ENCODE measurements at regions not wholly inside any gene's neighbourhood (a gene's known extent, or its start where the extent isn't known, plus 50 kb on each side); places are given as distances from the start of the nearest gene placed in this dataset.

- POLR2A ChIA-PET = interaction anchor here (0.6 kb wide), 1 partner anchor 23 kb away, joined by 3 read pairs; no protein-coding TSS in a partner anchor
- Mint-ChIP-seq H3K4me1 (no peaks in the 10 kb centered on the region), H3K36me3 (ENCODE audit: low read depth) (no peaks in the 10 kb centered on the region), H3K4me3 (no peak overlapping the region), H3K9me3 (no peaks in the 10 kb centered on the region), H3K27me3 (no peaks in the 10 kb centered on the region), H3K27ac (no peak overlapping the region)
- CTCF ChIA-PET = no interaction called here
- no peak for DNase-seq
Observed at GRCh38 chr14:87449016-87449415, 544.0 kb downstream of the GALC start.

- no peak for DNase-seq
- H3K4me1 Mint-ChIP-seq = no peaks in the 10 kb centered on the region
- ChIA-PET CTCF (interaction anchor here (1.5 kb wide), 1 partner anchor 9 kb away, joined by 4 read pairs; no protein-coding TSS in a partner anchor), POLR2A (no interaction called here)
- H3K36me3 Mint-ChIP-seq (ENCODE audit: low read depth) = no peaks in the 10 kb centered on the region
- no peaks in the 10 kb centered on the region for H3K9me3 Mint-ChIP-seq
- H3K27me3 Mint-ChIP-seq = no peaks in the 10 kb centered on the region
- H3K27ac Mint-ChIP-seq = no peak overlapping the region
- no peak overlapping the region for H3K4me3 Mint-ChIP-seq
Observed at GRCh38 chr14:87443787-87444186, 549.2 kb downstream of the GALC start.

GRCh38 chr14:87443039-87443438 is 549.9 kb downstream of the GALC start:
- no peak for DNase-seq
- ChIA-PET CTCF (interaction anchor here (1.5 kb wide), 1 partner anchor 9 kb away, joined by 4 read pairs; no protein-coding TSS in a partner anchor), POLR2A (no interaction called here)
- Mint-ChIP-seq H3K4me1 (no peaks in the 10 kb centered on the region), H3K36me3 (ENCODE audit: low read depth) (no peaks in the 10 kb centered on the region), H3K4me3 (no peak overlapping the region), H3K27me3 (no peaks in the 10 kb centered on the region), H3K9me3 (no peaks in the 10 kb centered on the region), H3K27ac (no peak overlapping the region)

- Mint-ChIP-seq H3K4me3 (no peak overlapping the region), H3K4me1 (no peaks in the 10 kb centered on the region), H3K9me3 (peaks cover 10% of the 10 kb centered on the region), H3K27ac (no peak overlapping the region), H3K27me3 (no peaks in the 10 kb centered on the region), H3K36me3 (ENCODE audit: low read depth) (no peaks in the 10 kb centered on the region)
- ChIA-PET CTCF (no interaction called here), POLR2A (no interaction called here)
- no peak for DNase-seq
Observed at GRCh38 chr14:87437158-87437557, 555.8 kb downstream of the GALC start.

- no peaks in the 10 kb centered on the region for H3K36me3 Mint-ChIP-seq (ENCODE audit: low read depth)
- H3K27me3 Mint-ChIP-seq = no peaks in the 10 kb centered on the region
- peaks cover 10% of the 10 kb centered on the region for H3K9me3 Mint-ChIP-seq
- POLR2A ChIA-PET = no interaction called here
- CTCF ChIA-PET = no interaction called here
- no peak overlapping the region for H3K4me3 Mint-ChIP-seq
- DNase-seq = no peak
- no peaks in the 10 kb centered on the region for H3K4me1 Mint-ChIP-seq
- H3K27ac Mint-ChIP-seq = no peak overlapping the region
Observed at GRCh38 chr14:87434680-87435079, 558.3 kb downstream of the GALC start.

GRCh38 chr14:87434011-87434410 is 559.0 kb downstream of the GALC start:
- Mint-ChIP-seq H3K27ac (no peak overlapping the region), H3K27me3 (no peaks in the 10 kb centered on the region), H3K4me1 (no peaks in the 10 kb centered on the region), H3K9me3 (peaks cover 10% of the 10 kb centered on the region), H3K36me3 (ENCODE audit: low read depth) (no peaks in the 10 kb centered on the region), H3K4me3 (no peak overlapping the region)
- POLR2A ChIA-PET = no interaction called here
- DNase-seq = no peak
- CTCF ChIA-PET = no interaction called here

- Mint-ChIP-seq H3K4me1 (no peaks in the 10 kb centered on the region), H3K36me3 (ENCODE audit: low read depth) (no peaks in the 10 kb centered on the region), H3K9me3 (peaks cover 10% of the 10 kb centered on the region), H3K4me3 (no peak overlapping the region), H3K27ac (no peak overlapping the region), H3K27me3 (no peaks in the 10 kb centered on the region)
- no peak for DNase-seq
- ChIA-PET CTCF (no interaction called here), POLR2A (no interaction called here)
Observed at GRCh38 chr14:87432698-87433097, 560.3 kb downstream of the GALC start.

- H3K36me3 Mint-ChIP-seq (ENCODE audit: low read depth) = no peaks in the 10 kb centered on the region
- no peak overlapping the region for H3K27ac Mint-ChIP-seq
- peaks cover 10% of the 10 kb centered on the region for H3K9me3 Mint-ChIP-seq
- H3K4me3 Mint-ChIP-seq = no peak overlapping the region
- ChIA-PET CTCF (no interaction called here), POLR2A (no interaction called here)
- DNase-seq = no peak
- H3K4me1 Mint-ChIP-seq = no peaks in the 10 kb centered on the region
- no peaks in the 10 kb centered on the region for H3K27me3 Mint-ChIP-seq
Observed at GRCh38 chr14:87430810-87431209, 562.2 kb downstream of the GALC start.

GRCh38 chr14:87430214-87430613 is 562.8 kb downstream of the GALC start:
- Mint-ChIP-seq H3K36me3 (ENCODE audit: low read depth) (no peaks in the 10 kb centered on the region), H3K9me3 (peaks cover 10% of the 10 kb centered on the region), H3K27me3 (no peaks in the 10 kb centered on the region), H3K27ac (no peak overlapping the region), H3K4me3 (no peak overlapping the region), H3K4me1 (no peaks in the 10 kb centered on the region)
- no peak for DNase-seq
- ChIA-PET CTCF (no interaction called here), POLR2A (no interaction called here)

- no peaks in the 10 kb centered on the region for H3K36me3 Mint-ChIP-seq (ENCODE audit: low read depth)
- ChIA-PET POLR2A (no interaction called here), CTCF (no interaction called here)
- no peaks in the 10 kb centered on the region for H3K4me1 Mint-ChIP-seq
- H3K4me3 Mint-ChIP-seq = no peak overlapping the region
- DNase-seq = no peak
- H3K9me3 Mint-ChIP-seq = peaks cover 10% of the 10 kb centered on the region
- no peaks in the 10 kb centered on the region for H3K27me3 Mint-ChIP-seq
- H3K27ac Mint-ChIP-seq = no peak overlapping the region
Observed at GRCh38 chr14:87419925-87420324, 573.1 kb downstream of the GALC start.

- H3K4me1 Mint-ChIP-seq = no peaks in the 10 kb centered on the region
- no peak overlapping the region for H3K4me3 Mint-ChIP-seq
- no peak overlapping the region for H3K27ac Mint-ChIP-seq
- ChIA-PET CTCF (no interaction called here), POLR2A (no interaction called here)
- no peaks in the 10 kb centered on the region for H3K36me3 Mint-ChIP-seq (ENCODE audit: low read depth)
- peaks cover under 1% of the 10 kb centered on the region for H3K9me3 Mint-ChIP-seq
- H3K27me3 Mint-ChIP-seq = no peaks in the 10 kb centered on the region
- no peak for DNase-seq
Observed at GRCh38 chr14:87411370-87411769, 581.6 kb downstream of the GALC start.

- Mint-ChIP-seq H3K27ac (no peak overlapping the region), H3K4me3 (no peak overlapping the region), H3K36me3 (ENCODE audit: low read depth) (no peaks in the 10 kb centered on the region), H3K27me3 (no peaks in the 10 kb centered on the region), H3K9me3 (no peaks in the 10 kb centered on the region), H3K4me1 (no peaks in the 10 kb centered on the region)
- POLR2A ChIA-PET = no interaction called here
- no peak for DNase-seq
- CTCF ChIA-PET = no interaction called here
Observed at GRCh38 chr14:87409393-87409792, 583.6 kb downstream of the GALC start.

- Mint-ChIP-seq H3K36me3 (ENCODE audit: low read depth) (no peaks in the 10 kb centered on the region), H3K4me1 (no peaks in the 10 kb centered on the region), H3K27ac (no peak overlapping the region), H3K9me3 (no peaks in the 10 kb centered on the region), H3K4me3 (no peak overlapping the region), H3K27me3 (no peaks in the 10 kb centered on the region)
- ChIA-PET POLR2A (no interaction called here), CTCF (no interaction called here)
- DNase-seq = no peak
Observed at GRCh38 chr14:87407344-87407743, 585.6 kb downstream of the GALC start.

- Mint-ChIP-seq H3K27me3 (no peaks in the 10 kb centered on the region), H3K36me3 (ENCODE audit: low read depth) (no peaks in the 10 kb centered on the region), H3K4me1 (no peaks in the 10 kb centered on the region), H3K9me3 (no peaks in the 10 kb centered on the region), H3K27ac (no peak overlapping the region), H3K4me3 (no peak overlapping the region)
- POLR2A ChIA-PET = no interaction called here
- DNase-seq = no peak
- CTCF ChIA-PET = no interaction called here
Observed at GRCh38 chr14:87405563-87405962, 587.4 kb downstream of the GALC start.

- Mint-ChIP-seq H3K9me3 (no peaks in the 10 kb centered on the region), H3K27me3 (no peaks in the 10 kb centered on the region), H3K4me1 (no peaks in the 10 kb centered on the region), H3K36me3 (ENCODE audit: low read depth) (no peaks in the 10 kb centered on the region), H3K4me3 (no peak overlapping the region), H3K27ac (no peak overlapping the region)
- ChIA-PET POLR2A (no interaction called here), CTCF (no interaction called here)
- no peak for DNase-seq
Observed at GRCh38 chr14:87397499-87397898, 595.5 kb downstream of the GALC start.
